Sigmoid colon (tissue), 4 donors: ENCODE measurements at regions not wholly inside any gene's neighbourhood (a gene's known extent, or its start where the extent isn't known, plus 50 kb on each side); places are given as distances from the start of the nearest gene placed in this dataset.

ENCODE experiments used
- EP300 ChIP-seq, 4 donors: sonication (generic); formaldehyde crosslinking; IDR thresholded peaks; one replicate each; pipeline ENCODE4 v1.6.1; 2017; ENCODE audit warnings: antibody characterized with exemption in 4 of 4
- POLR2A ChIP-seq, 2 donors: fragments of 450-650 bp; IDR thresholded peaks; one replicate each; pipeline ENCODE4 v1.6.1; 2016; ENCODE audit warnings: antibody characterized with exemption in 2 of 2, mild to moderate bottlenecking in 2 of 2, moderate library complexity in 2 of 2

GRCh38 chr6:122063076-122063475 is 336.4 kb upstream of the HSF2 start:
- TF ChIP-seq POLR2A (IDR thresholded peaks at IDR 0.05) (no peak), EP300 (IDR thresholded peaks at IDR 0.05) (no peak)
